SK-N-SH (cell line): ENCODE measurements at regions not wholly inside any gene's neighbourhood (a gene's known extent, or its start where the extent isn't known, plus 50 kb on each side); places are given as distances from the start of the nearest gene placed in this dataset.

ENCODE experiments used
- CTCF ChIA-PET: fragments of 300-600, 350-600 bp; formaldehyde crosslinking; extraction: SDS; loops from one replicate; lab custom pipeline; 2021; lab: Yijun Ruan, JAX
- POLR2A ChIA-PET: fragments of 350-600 bp; sonication (Branson Sonifier 250); formaldehyde crosslinking; extraction: SDS; loops from one replicate; lab custom pipeline; 2020; ENCODE audit warnings: antibody characterized with exemption, inconsistent platforms; lab: Yijun Ruan, JAX
- DNase-seq: peaks from one replicate; pipeline ENCODE4 v3.0.0; 2012
- H2AFZ ChIP-seq: fragments of 200-600 bp; sonication (generic); 2 replicates; pipeline ENCODE4 v1.8.1; 2016; ENCODE audit warnings: antibody characterized with exemption, mild to moderate bottlenecking, low read depth
- H3F3A ChIP-seq: fragments of 200-600 bp; sonication (generic); replicated peaks from 2 replicates; pipeline ENCODE3; 2016; ENCODE audit warnings: antibody characterized with exemption, mild to moderate bottlenecking; ENCODE audit not compliant: insufficient read depth
- H3K27ac ChIP-seq, 2 experiments: fragments of 200-500 bp in 1 of 2; fragments of 200-600 bp in 1 of 2; sonication (Bioruptor generic) in 1 of 2; sonication (generic), shearing (Covaris generic) in 1 of 2; 2 replicates each; pipeline versions ENCODE4 v1.5.1 to v1.6.1; 2014 to 2016; ENCODE audit warnings: low read depth in 2 of 2, inconsistent platforms in 1 of 2, low read length in 1 of 2, mild to moderate bottlenecking in 1 of 2, mixed read lengths in 1 of 2
- H3K27me3 ChIP-seq: fragments of 200-600 bp; sonication (generic), shearing (Covaris generic); 2 replicates; pipeline ENCODE4 v1.6.1; 2016; ENCODE audit warnings: mixed run types; ENCODE audit not compliant: insufficient read depth
- H3K36me3 ChIP-seq, 2 experiments: fragments of 200-500 bp in 1 of 2; fragments of 200-600 bp in 1 of 2; sonication (Bioruptor generic) in 1 of 2; sonication (generic) in 1 of 2; replicated peaks in 1 of 2; 2 replicates each; pipeline versions ENCODE3 to v1.5.1; 2014 to 2016; ENCODE audit warnings: low read length in 1 of 2, mild to moderate bottlenecking in 1 of 2; ENCODE audit not compliant: insufficient read depth in 2 of 2, control insufficient read depth in 1 of 2
- H3K4me1 ChIP-seq, 2 experiments: fragments of 200-500 bp in 1 of 2; fragments of 200-600 bp in 1 of 2; sonication (Bioruptor generic) in 1 of 2; sonication (generic), shearing (Covaris generic) in 1 of 2; 2 replicates each; pipeline versions ENCODE4 v1.5.1 to v1.6.1; 2014 to 2016; ENCODE audit warnings: low read depth in 1 of 2, low read length in 1 of 2, mixed run types in 1 of 2; ENCODE audit not compliant: insufficient read depth in 2 of 2, control insufficient read depth in 1 of 2
- H3K4me2 ChIP-seq: fragments of 200-600 bp; sonication (generic), shearing (Covaris generic); 2 replicates; pipeline ENCODE4 v1.6.1; 2017; ENCODE audit warnings: mixed run types
- H3K4me3 ChIP-seq, 2 experiments: fragments of 200-500 bp in 1 of 2; fragments of 200-600 bp in 1 of 2; sonication (Bioruptor generic) in 1 of 2; sonication (generic), shearing (Covaris generic) in 1 of 2; 2 replicates each; pipeline versions ENCODE4 v1.5.1 to v1.8.1; 2014 to 2016; ENCODE audit warnings: low read depth in 2 of 2, inconsistent platforms in 1 of 2, low read length in 1 of 2, mild to moderate bottlenecking in 1 of 2, mixed read lengths in 1 of 2, moderate library complexity in 1 of 2
- H3K79me2 ChIP-seq: fragments of 200-600 bp; sonication (generic); 2 replicates; pipeline ENCODE4 v1.8.1; 2017; ENCODE audit warnings: mild to moderate bottlenecking; ENCODE audit not compliant: insufficient read depth
- H3K9ac ChIP-seq: fragments of 200-600 bp; sonication (generic); 2 replicates; pipeline ENCODE4 v1.6.1; 2017; ENCODE audit warnings: mixed run types
- H3K9me2 ChIP-seq: fragments of 200-600 bp; sonication (generic); 2 replicates; pipeline ENCODE4 v1.6.1; 2017; ENCODE audit warnings: mixed run types
- H3K9me3 ChIP-seq: fragments of 200-600 bp; sonication (generic); 2 replicates; pipeline ENCODE4 v1.6.1; 2017; ENCODE audit warnings: mixed run types, mild to moderate bottlenecking, moderate library complexity
- H4K20me1 ChIP-seq: fragments of 200-600 bp; sonication (generic); 2 replicates; pipeline ENCODE4 v1.6.1; 2017; ENCODE audit warnings: mild to moderate bottlenecking, mixed run types; ENCODE audit not compliant: insufficient read depth
- ELF1 ChIP-seq: IDR thresholded peaks from 2 replicates; pipeline ENCODE4 v1.4.0; 2012
- EP300 ChIP-seq, 2 experiments: IDR thresholded peaks; 2 replicates each; pipeline versions ENCODE4 v1.4.0 to v1.6.1; 2012; ENCODE audit warnings: borderline replicate concordance in 1 of 2, low read depth in 1 of 2, low read length in 1 of 2
- EZH2phosphoT487 ChIP-seq: fragments of 200-600 bp; sonication (generic); IDR thresholded peaks from 2 replicates; pipeline ENCODE4 v1.6.1; 2017; ENCODE audit warnings: low read depth, mixed run types, mild to moderate bottlenecking, antibody characterized with exemption, moderate library complexity, borderline replicate concordance
- FOSL2 ChIP-seq: IDR thresholded peaks from 2 replicates; pipeline ENCODE4 v1.4.0; 2012; ENCODE audit warnings: low read depth, mild to moderate bottlenecking, moderate library complexity, borderline replicate concordance
- FOXM1 ChIP-seq: IDR thresholded peaks from 2 replicates; pipeline ENCODE4 v1.4.0; 2012; ENCODE audit warnings: low read depth, mild to moderate bottlenecking
- GABPA ChIP-seq: IDR thresholded peaks from 2 replicates; pipeline ENCODE4 v1.4.0; 2012; ENCODE audit warnings: low read depth, mild to moderate bottlenecking
- GATA2 ChIP-seq: sonication (generic); formaldehyde crosslinking; IDR thresholded peaks from 2 replicates; pipeline ENCODE4 v1.5.0; 2020; ENCODE audit warnings: mild to moderate bottlenecking, missing genetic modification reagents
- IRF3 ChIP-seq: fragments of 150-350 bp; IDR thresholded peaks from 2 replicates; pipeline ENCODE4 v1.6.1; 2016; ENCODE audit warnings: mild to moderate bottlenecking, low read depth, low read length
- MAX ChIP-seq: IDR thresholded peaks from 2 replicates; pipeline ENCODE4 v1.4.0; 2012; ENCODE audit warnings: low read depth
- MEF2A ChIP-seq: IDR thresholded peaks from 2 replicates; pipeline ENCODE4 v1.4.0; 2012; ENCODE audit warnings: low read depth, borderline replicate concordance
- PBX3 ChIP-seq: IDR thresholded peaks from 2 replicates; pipeline ENCODE4; 2012
- POLR2AphosphoS5 ChIP-seq: IDR thresholded peaks from 2 replicates; pipeline ENCODE4 v1.6.1; 2012; ENCODE audit warnings: low read depth, low read length
- RAD21 ChIP-seq: IDR thresholded peaks from 2 replicates; pipeline ENCODE4 v1.6.1; 2012; ENCODE audit warnings: mild to moderate bottlenecking, low read length
- RCOR1 ChIP-seq: fragments of 150-350 bp; IDR thresholded peaks from 2 replicates; pipeline ENCODE4 v1.6.1; 2017; ENCODE audit warnings: antibody characterized with exemption, low read length
- RFX5 ChIP-seq: IDR thresholded peaks from 2 replicates; pipeline ENCODE4 v1.6.1; 2012; ENCODE audit warnings: mild to moderate bottlenecking, improper control_type of control experiment, low read length
- SIN3A ChIP-seq: IDR thresholded peaks from 2 replicates; pipeline ENCODE4 v1.6.1; 2012; ENCODE audit warnings: low read depth, mild to moderate bottlenecking, low read length, moderate library complexity, borderline replicate concordance
- SMC3 ChIP-seq: IDR thresholded peaks from 2 replicates; pipeline ENCODE4 v1.6.1; 2012; ENCODE audit warnings: low read depth, low read length, improper control_type of control experiment
- TCF12 ChIP-seq: IDR thresholded peaks from 2 replicates; pipeline ENCODE4 v1.4.0; 2012
- TEAD4 ChIP-seq: IDR thresholded peaks from 2 replicates; pipeline ENCODE4 v1.4.0; 2012; ENCODE audit warnings: mild to moderate bottlenecking, borderline replicate concordance; ENCODE audit not compliant: insufficient read depth
- USF1 ChIP-seq: IDR thresholded peaks from 2 replicates; pipeline ENCODE4 v1.4.0; 2012; ENCODE audit warnings: low read depth, borderline replicate concordance
- YY1 ChIP-seq: IDR thresholded peaks from 2 replicates; pipeline ENCODE4 v1.4.0; 2012; ENCODE audit warnings: low read depth, mild to moderate bottlenecking
- WGBS: methylation state at CpG from one replicate; pipeline ENCODE4 v1.1.6; 2017; ENCODE audit warnings: low lambda C conversion rate; 5-methylcytosine and 5-hydroxymethylcytosine counted together

- Histone ChIP-seq H3K9me3 (no peaks in the 10 kb centered on the region), H3K27ac (peak overlapping the region in 1 of 2 experiments; percentile 98; a peak in 1 of 4 replicates), H3K4me1 (peaks cover 15 to 58% of the 10 kb centered on the region in 2 experiments), H3K27me3 (no peaks in the 10 kb centered on the region)
- POLR2A ChIA-PET, result no interaction called here
- TF ChIP-seq IRF3 (no peak), SMC3 (no peak), PBX3 (no peak), USF1 (no peak), RAD21 (no peak), SIN3A (no peak), RFX5 (no peak), EP300 (IDR thresholded peaks at IDR 0.05; ENCODE audit: borderline replicate concordance in 1 of 2, low read depth in 1 of 2, low read length in 1 of 2) (no peak), FOXM1 (no peak), POLR2AphosphoS5 (no peak), MEF2A (no peak), GATA2 (CRISPR knock-in tag) (no peak), ELF1 (no peak), FOSL2 (no peak)
- TF ChIP-seq, all 33 proteins: peak for 0
- CTCF ChIA-PET, result interaction anchor here (1.1 to 6.4 kb wide), 6 partner anchors 11 to 160 kb away, joined by 3 to 56 read pairs (median 4); no protein-coding TSS in a partner anchor
- H3K79me2 ChIP-seq, result no peaks in the 10 kb centered on the region
- no peak overlapping the region for H3K9ac ChIP-seq
- WGBS, result 95% methylated on average over 3 of the region's 3 CpGs
- H3K36me3 ChIP-seq, result no peaks in the 10 kb centered on the region
- H3K4me2 ChIP-seq, result no peak overlapping the region
- H3K9me2 ChIP-seq, result no peaks in the 10 kb centered on the region
- no peak overlapping the region for H3K4me3 ChIP-seq
- DNase-seq, result no peak
- no peaks in the 10 kb centered on the region for H3F3A ChIP-seq
- no peaks in the 10 kb centered on the region for H4K20me1 ChIP-seq
- H2AFZ ChIP-seq, result no peak overlapping the region
Measured at GRCh38 chr11:19576054-19576453, 136.6 kb upstream of the NAV2 start.

GRCh38 chr11:19574916-19575315 is 137.7 kb upstream of the NAV2 start:
- no peak for TF ChIP-seq GABPA
- no peak for TF ChIP-seq TEAD4
- no peak for TF ChIP-seq MEF2A
- TF ChIP-seq YY1, result no peak
- no peak for TF ChIP-seq TCF12
- no peak for TF ChIP-seq SIN3A
- TF ChIP-seq MAX, result no peak
- TF ChIP-seq GATA2 (CRISPR knock-in tag), result no peak
- no peak for TF ChIP-seq EZH2phosphoT487
- TF ChIP-seq PBX3, result no peak
- TF ChIP-seq IRF3, result no peak
- TF ChIP-seq EP300 (IDR thresholded peaks at IDR 0.05; ENCODE audit: borderline replicate concordance in 1 of 2, low read depth in 1 of 2, low read length in 1 of 2), result no peak
- TF ChIP-seq RCOR1, result no peak
- H3F3A ChIP-seq, result no peaks in the 10 kb centered on the region
- no peak overlapping the region for H3K9ac ChIP-seq
- H3K4me3 ChIP-seq, result no peak overlapping the region
- DNase-seq, result no peak
- no peaks in the 10 kb centered on the region for H3K79me2 ChIP-seq
- H3K36me3 ChIP-seq, result no peaks in the 10 kb centered on the region
- no peaks in the 10 kb centered on the region for H3K9me2 ChIP-seq
- H3K4me2 ChIP-seq, result no peak overlapping the region
- CTCF ChIA-PET, result interaction anchor here (1.5 to 6.4 kb wide), 4 partner anchors 9 to 168 kb away, joined by 3 to 56 read pairs (median 6); no protein-coding TSS in a partner anchor
- no peak overlapping the region for H3K27ac ChIP-seq
- POLR2A ChIA-PET, result no interaction called here
- no peaks in the 10 kb centered on the region for H3K27me3 ChIP-seq
- peaks cover 15 to 58% of the 10 kb centered on the region in 2 experiments for H3K4me1 ChIP-seq
- no peaks in the 10 kb centered on the region for H4K20me1 ChIP-seq
- no peaks in the 10 kb centered on the region for H3K9me3 ChIP-seq
- 55% methylated on average over 3 of the region's 3 CpGs for WGBS
- no peak overlapping the region for H2AFZ ChIP-seq
